T-helper 9 cell (primary cell): ENCODE measurements at regions not wholly inside any gene's neighbourhood (a gene's known extent, or its start where the extent isn't known, plus 50 kb on each side); places are given as distances from the start of the nearest gene placed in this dataset.

Experiments used
- DNase-seq: peaks from one replicate; pipeline ENCODE4 v3.0.0-alpha.2; 2020

GRCh38 chr10:88060762-88061161 is 197.3 kb downstream of the PTEN start:
- DNase-seq: no peak

GRCh38 chr10:88062385-88062784 is 199.0 kb downstream of the PTEN start:
- DNase-seq: no peak

DNA sequence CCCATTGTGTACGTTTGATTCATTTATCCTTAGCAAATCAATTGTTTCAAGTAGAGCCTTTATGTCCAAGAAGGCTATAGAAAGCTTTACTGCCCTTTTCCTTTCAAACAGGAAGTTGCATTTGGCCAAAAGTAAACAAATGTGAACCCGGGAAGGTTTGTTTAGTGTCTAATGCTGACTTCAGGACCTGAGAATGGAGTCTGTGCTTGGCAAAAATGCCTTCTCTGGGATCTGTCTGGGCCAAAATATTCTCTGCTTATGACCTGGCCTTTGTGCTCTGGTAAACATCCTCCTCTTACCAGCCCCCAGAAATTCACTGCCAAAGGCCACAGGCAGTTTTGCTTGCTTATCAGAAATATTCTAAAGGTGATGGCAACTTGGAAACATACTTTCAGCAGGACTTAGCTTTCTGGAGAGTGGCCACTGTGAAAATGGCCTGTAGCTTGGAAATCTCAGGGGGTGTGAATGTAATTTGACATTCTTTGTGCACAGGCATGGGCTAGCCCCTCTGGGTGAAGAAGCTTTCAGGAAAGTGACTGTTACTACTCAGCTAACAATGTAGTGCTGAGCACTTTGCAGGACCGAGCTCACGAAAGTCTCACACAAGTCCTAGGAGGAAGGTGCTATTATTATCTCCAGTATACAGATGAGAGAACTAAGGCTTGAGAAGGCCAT is 199.5 kb downstream of the PTEN start:
- no peak for DNase-seq

GRCh38 chr10:88063861-88064557 is 200.6 kb downstream of the PTEN start:
- no peak for DNase-seq

DNA sequence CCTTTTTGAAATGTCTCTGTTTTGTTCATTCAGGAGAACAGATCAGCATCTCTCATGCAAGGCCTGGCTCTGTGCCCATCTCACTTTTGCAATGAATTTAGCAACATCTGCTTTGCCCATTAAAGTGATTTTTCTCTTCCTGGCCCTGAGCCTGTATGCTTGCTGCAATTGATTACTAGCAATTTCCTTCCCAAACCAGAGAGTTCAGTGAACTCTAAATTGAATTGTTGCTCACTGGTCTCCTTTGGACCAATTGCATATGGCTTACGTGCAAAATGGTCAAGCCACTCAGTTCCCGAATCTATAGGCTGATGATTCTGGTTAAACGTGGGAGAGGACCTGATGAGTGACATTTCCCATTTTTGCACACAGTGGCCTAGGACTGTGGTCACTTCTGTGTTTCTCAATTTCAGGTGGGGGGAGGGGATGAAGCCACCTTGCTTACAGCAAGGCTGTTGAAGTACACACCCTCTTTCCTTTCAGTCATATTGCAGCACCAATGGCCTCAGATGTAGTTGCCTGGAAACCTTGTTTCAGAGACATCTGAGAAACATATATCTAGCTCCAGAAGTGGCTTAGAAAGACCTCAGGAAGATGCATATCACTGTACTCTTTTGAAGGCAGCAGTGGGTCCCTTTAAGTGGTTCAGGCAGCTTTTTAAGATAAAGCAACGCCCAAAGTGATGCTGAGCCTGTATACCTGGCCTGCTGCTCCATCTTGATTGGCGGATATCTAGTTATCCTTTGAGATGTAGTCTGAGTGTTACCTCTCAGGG is 201.4 kb downstream of the PTEN start:
- no peak for DNase-seq

DNA sequence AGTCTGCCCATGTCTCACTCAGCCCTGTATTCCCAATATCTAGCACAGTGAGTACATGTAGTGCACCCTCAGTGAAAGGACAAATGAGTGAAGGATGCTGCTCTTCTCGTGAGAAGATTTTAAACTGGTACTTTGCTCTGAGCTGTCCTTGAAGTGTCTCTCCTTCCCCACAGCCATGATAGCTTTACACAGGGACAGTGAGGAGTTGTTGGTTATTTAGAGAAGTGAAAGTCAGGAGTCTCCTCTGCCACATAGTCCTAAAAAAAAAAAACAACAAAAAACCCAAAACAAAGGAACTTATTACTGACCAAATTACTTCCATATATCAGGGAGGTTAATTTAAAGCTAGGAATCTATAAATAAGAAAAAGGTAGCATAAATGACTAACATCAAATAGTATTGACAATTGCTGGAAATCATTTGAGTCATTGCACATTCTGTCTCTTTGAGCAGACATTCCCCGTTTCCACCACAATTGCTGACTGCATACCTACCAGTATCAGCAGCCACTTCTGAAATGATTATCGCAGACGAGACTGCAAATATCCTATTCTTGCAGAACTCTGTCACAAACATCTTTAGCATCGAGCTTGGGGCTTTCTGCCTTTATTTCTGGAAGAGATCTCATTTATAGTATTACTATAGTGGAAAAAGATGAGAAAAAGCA is 202.1 kb downstream of the PTEN start:
- no peak for DNase-seq

GRCh38 chr10:88066319-88066718 is 202.9 kb downstream of the PTEN start:
- no peak for DNase-seq

- no peak for DNase-seq
These were observed 203.5 kb downstream of the PTEN start for GRCh38 chr10:88066876-88067275.

DNA sequence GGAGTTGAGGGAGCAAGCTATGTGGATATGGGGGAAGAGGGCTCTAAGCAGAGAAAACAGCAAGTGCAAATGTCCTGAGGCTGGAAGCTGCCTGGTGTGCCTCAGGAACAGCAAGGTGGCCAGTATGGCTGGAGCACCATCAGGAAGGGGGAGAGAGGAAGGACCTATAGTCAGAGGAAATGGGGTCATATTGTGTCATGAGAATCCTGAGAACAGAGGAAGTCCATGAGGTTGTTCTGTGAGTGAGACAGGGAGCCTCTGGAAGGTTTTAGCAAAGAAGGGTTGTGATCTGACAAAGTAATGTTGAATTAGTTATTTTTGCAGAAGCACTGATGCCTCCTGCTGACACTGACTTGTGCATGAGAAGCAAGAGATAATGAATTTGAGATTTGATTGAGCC is 204.3 kb downstream of the PTEN start:
- no peak for DNase-seq

DNA sequence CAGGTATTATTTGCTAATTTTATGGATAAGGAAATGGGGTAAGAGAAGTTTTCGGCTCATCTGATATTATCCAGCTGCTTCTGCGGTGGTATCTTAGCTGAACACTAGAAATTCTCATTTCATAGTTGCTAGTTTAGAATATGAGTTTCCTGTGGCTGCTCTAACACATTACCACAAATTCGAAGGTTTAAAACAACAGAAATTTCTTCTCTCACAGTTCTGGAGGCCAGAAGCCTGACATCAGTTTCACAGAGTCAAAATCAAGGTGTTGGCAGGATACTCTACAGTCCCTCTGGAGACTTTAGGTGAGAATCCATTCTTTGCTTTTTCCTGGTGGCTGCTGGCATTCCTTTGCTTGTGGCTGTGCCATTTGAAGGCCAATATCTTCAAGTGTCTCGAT is 205.9 kb downstream of the PTEN start:
- no peak for DNase-seq

GRCh38 chr10:88070080-88070880 is 206.9 kb downstream of the PTEN start:
- no peak for DNase-seq

- no peak for DNase-seq
These were observed 208.5 kb downstream of the PTEN start for GRCh38 chr10:88071879-88072278.

- no peak for DNase-seq
These were observed 210.3 kb downstream of the PTEN start for GRCh38 chr10:88073682-88074081.

DNA sequence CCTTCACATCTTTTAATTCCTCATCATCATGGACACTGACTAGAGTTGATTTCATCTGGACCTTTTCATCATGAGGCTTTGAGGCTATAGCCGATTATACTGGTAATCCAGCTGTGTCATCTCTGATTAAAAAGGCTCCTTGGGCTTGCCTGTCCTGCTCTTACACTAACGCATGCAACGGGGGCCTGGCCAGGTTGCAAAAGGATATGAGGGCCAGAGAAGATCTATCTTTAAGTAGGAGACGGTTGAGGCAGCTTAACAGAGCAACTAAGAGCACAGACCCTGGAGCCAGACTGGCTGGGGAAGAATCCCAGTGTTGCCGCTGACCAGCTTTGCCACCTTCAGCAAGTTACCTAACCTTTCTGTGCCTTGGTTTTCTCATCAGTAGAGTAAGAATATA is 211.5 kb downstream of the PTEN start:
- no peak for DNase-seq

DNA sequence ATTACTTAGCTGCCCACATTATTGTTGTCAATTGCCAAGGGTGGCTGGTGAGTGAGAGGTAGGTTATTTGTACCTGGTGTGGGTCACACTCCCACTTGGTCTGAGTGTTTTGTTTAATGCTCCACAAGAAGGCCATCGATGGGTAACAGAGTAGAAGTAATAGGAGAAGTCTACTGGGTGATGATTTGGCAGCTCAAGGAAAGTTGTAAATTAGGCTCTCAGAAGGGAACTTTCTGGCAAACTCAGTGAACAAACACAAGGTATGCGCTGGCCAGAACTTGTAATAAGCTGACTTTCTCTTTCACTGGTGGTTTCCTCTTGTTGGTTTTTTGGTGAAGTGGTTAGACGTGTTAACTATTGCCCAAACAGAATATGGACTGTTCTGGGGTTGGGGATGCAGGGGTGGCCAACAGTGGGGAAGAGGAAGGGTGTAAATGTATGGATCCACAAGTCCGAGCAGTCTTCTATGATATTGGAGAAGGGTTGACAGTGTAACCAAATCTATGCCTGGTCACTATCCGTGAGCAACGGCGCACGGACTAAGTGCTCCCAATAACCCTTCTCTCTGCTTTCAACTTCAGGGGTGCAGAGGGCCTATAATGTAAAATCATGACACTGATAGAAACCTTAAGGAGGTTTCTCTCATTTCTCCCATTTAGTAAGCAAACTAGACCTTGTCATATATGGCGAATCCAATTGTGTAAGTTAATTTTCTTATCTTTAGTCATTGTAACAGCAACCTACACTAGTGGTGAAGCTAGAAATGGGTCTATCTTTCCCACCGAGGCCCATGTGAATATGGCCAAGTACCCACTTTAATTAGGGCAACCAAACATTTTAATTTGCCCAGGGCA is 212.8 kb downstream of the PTEN start:
- no peak for DNase-seq

DNA sequence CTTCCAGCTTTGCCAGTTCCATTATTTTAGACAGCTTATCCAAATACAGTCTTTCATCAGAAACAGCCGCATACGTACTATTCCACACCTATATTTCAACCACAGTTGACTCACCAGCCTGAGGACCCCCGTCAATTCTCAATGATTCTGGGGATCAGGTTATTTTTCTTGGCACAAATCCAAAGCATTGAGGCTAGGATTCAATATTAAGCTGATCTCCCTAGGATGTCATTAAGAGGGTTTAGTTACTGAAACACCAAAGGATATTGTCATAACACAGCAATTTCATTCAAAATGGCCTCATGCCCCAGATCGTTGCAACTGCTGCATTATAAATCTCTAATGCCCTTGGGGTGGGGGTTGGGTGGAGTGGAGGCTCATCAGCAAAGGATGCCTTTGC is 214.6 kb downstream of the PTEN start:
- DNase-seq: no peak

DNA sequence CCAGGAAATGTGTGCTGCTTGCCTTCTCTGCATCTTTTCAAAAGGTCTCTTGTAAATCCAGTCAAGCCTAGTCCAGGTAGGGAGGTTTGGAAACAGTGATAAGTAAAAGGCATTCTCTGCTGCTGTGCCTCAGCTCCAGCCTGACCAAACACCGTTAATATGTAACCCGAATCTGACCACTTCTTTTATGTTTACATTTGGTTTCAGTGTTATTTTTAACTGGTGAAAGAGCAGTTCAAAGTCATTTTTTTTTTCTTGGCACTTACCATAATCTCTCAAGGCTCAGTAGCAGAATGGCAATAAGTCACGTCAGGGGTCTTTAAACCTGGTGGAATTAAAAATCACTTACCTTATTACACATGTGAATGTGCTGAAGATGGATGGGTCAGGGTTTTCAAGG is 216.8 kb downstream of the PTEN start:
- no peak for DNase-seq

DNA sequence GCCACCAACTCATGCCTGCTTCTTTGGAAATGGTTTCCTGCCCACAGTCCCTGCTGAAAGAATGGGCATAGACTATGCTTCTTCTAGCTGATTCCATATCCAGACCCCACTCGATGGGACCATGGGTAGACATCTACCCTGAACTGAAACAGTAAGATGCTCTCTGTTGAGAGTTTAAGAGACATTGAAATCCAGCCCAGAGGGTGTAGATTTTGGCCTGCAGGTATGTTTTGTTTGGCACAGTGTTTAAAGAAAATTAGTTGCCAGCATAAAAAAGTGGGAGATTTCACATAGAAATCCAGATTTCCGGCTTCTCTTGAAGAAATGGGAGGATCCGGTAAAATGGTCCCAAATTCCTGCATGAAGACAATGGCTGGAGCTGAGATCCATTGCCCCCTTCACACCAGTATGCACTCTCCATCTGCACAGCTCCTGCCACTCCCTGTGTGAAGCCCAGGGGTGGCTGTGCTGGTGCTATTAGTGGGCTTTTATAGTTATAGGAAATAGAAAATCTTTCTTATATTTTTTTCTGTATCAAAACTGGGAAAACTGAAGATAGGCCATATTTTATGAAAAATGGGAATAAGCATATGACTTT is 218.1 kb downstream of the PTEN start:
- no peak for DNase-seq

GRCh38 chr10:88082391-88082790 is 219.0 kb downstream of the PTEN start:
- no peak for DNase-seq

DNA sequence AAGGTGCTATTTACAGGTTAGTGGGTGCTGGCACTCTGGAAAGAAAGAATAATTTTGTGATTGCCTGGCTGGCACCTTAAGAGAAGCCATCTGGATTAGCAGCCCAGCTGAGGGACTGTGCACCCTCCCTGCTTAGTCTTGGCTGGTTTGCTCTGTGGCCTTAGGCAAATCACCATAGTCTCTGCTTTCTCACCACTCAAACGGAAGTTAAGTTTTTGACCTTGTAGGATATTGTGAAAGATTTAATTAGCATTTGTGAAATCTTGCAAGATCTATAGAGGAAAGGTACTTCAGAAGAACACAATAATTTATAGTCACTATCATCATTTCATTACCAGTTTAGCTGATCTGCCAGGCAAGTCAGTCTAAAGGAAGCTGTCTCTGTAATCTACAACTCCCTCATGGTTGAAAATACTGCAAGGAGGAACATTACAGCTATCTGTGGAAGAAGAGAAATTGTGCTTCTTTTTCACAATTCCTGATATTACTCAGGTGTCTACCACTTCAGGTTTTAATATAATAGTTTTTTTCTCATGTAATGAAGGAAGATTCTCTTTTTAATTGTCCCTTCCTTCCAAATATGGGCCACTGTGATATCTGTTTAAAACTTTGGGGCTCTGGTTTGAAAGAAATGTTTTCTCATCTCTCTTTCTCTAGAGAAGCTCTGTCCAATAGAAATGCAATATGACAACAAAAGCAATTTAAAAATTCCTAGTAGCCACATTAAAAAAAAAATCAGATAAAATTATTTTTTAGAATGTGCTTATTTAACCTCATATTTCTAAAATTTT is 219.6 kb downstream of the PTEN start:
- no peak for DNase-seq
